ENCODE measurements at regions not wholly inside any gene's neighbourhood (a gene's known extent, or its start where the extent isn't known, plus 50 kb on each side); places are given as distances from the start of the nearest gene placed in this dataset.

- TF ChIP-seq CTCF (conservative IDR thresholded peaks at IDR 0.05) = no peak
- TF ChIP-seq ZFX (IDR thresholded peaks at IDR 0.05) = no peak
These were observed 398.6 kb downstream of the WDR72 start for GRCh38 chr15:53360881-53361280.

Measured in C4-2B (cell line).